Thoracic aorta (tissue), 2 donors: ENCODE measurements at regions not wholly inside any gene's neighbourhood (a gene's known extent, or its start where the extent isn't known, plus 50 kb on each side); places are given as distances from the start of the nearest gene placed in this dataset.

Experiments
- ATAC-seq: fragments of 150-250 bp; one replicate; pipeline ENCODE4 v1.8.0; 2017; ENCODE audit warnings: low read depth; ENCODE audit not compliant: insufficient number of reproducible peaks, low FRiP score
- DNase-seq: peaks from one replicate; pipeline ENCODE4 v3.0.0-alpha.2; 2020; ENCODE audit warnings: low spot score
- H3K27ac ChIP-seq, 2 donors: fragments of 200-600 bp; sonication (generic); 1 replicate in 1 of 2; 2 replicates in 1 of 2; pipeline ENCODE4 v1.5.1; 2016; ENCODE audit warnings: mild to moderate bottlenecking in 2 of 2, moderate library complexity in 2 of 2
- H3K27me3 ChIP-seq: fragments of 200-600 bp; sonication (generic); replicated peaks from 2 replicates; pipeline ENCODE4 v1.6.0; 2016; ENCODE audit warnings: mild to moderate bottlenecking; ENCODE audit not compliant: insufficient read depth
- H3K36me3 ChIP-seq: fragments of 200-600 bp; sonication (generic); one replicate; pipeline ENCODE4 v1.5.1; 2016
- H3K4me1 ChIP-seq, 2 donors: fragments of 200-600 bp; sonication (generic); 1 replicate in 1 of 2; 2 replicates in 1 of 2; pipeline versions ENCODE4 v1.5.1 to v1.6.0; 2016; ENCODE audit warnings: low read depth in 2 of 2, mild to moderate bottlenecking in 1 of 2; ENCODE audit not compliant: control insufficient read depth in 1 of 2
- H3K4me3 ChIP-seq: fragments of 200-600 bp; sonication (generic); 2 replicates; pipeline ENCODE4 v1.5.1; 2016; ENCODE audit warnings: mild to moderate bottlenecking
- H3K9me3 ChIP-seq: fragments of 200-600 bp; sonication (generic); 2 replicates; pipeline ENCODE4 v1.5.1; 2016
- CTCF ChIP-seq: fragments of 200-600 bp; sonication (generic); IDR thresholded peaks from one replicate; pipeline ENCODE4 v1.5.1; 2019; ENCODE audit warnings: antibody characterized with exemption

- no peak for TF ChIP-seq CTCF
- Histone ChIP-seq H3K4me1 (peaks cover 0 to 12% of the 10 kb centered on the region in 2 donors), H3K9me3 (no peaks in the 10 kb centered on the region), H3K4me3 (no peak overlapping the region), H3K27me3 (no peaks in the 10 kb centered on the region), H3K36me3 (no peaks in the 10 kb centered on the region), H3K27ac (no peak overlapping the region)
- ATAC-seq: no peak
- DNase-seq: no peak
These were observed 161.7 kb downstream of the FASLG start for GRCh38 chr1:172820475-172821158.

DNA sequence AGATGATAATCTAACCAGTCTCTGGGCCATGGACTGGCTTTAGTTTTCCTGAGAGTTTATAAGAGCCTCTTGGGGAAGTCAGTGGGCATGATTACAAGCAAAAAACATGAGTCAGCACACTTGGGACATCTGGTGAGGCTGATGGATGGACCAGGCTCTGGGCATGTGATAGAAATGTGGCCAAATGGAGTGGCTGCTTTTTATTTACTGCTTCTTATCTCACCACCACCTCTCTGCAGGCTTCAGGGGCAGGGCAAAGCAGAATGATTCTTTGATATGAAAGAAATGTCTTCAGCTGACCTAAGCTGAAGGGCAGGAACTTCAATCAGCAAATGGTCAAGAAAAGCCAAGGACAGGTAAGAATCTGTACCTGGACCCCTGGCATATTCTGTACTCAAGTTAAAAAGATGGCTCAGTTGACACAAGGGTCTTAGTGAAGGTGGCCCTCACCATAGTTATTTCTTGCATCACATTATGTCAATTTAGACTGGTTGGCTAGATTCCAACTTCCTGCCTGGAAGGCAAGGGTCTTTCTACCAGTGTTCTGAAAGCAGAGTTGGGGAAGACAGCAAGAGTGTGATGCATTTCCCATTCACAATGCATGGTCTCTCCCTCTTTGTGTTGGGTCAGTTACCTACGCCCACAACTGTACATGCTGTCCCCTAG is 162.8 kb downstream of the FASLG start:
- no peak for ATAC-seq
- Histone ChIP-seq H3K27me3 (no peaks in the 10 kb centered on the region), H3K27ac (no peak overlapping the region), H3K4me3 (no peak overlapping the region), H3K36me3 (no peaks in the 10 kb centered on the region), H3K4me1 (peaks cover 0 to 19% of the 10 kb centered on the region in 2 donors), H3K9me3 (no peaks in the 10 kb centered on the region)
- no peak for TF ChIP-seq CTCF
- DNase-seq: no peak

GRCh38 chr1:172822886-172823285 is 164.0 kb downstream of the FASLG start:
- no peak for TF ChIP-seq CTCF
- DNase-seq (no peak), ATAC-seq (no peak)

GRCh38 chr1:172823534-172823933 is 164.6 kb downstream of the FASLG start:
- no peak for ATAC-seq

More at GRCh38 chr1:172822886-172823285, 164.0 kb downstream of the FASLG start:
- Histone ChIP-seq H3K27me3 (no peaks in the 10 kb centered on the region), H3K27ac (no peak overlapping the region), H3K4me3 (no peak overlapping the region), H3K4me1 (peaks cover 0 to 23% of the 10 kb centered on the region in 2 donors), H3K9me3 (no peaks in the 10 kb centered on the region), H3K36me3 (no peaks in the 10 kb centered on the region)

More at GRCh38 chr1:172823534-172823933, 164.6 kb downstream of the FASLG start:
- Histone ChIP-seq H3K4me1 (peaks cover 0 to 18% of the 10 kb centered on the region in 2 donors), H3K27ac (no peak overlapping the region), H3K9me3 (no peaks in the 10 kb centered on the region), H3K27me3 (no peaks in the 10 kb centered on the region), H3K4me3 (no peak overlapping the region), H3K36me3 (no peaks in the 10 kb centered on the region)
- TF ChIP-seq CTCF: no peak
- DNase-seq: no peak
